HK-2 (cell line): ENCODE measurements at regions not wholly inside any gene's neighbourhood (a gene's known extent, or its start where the extent isn't known, plus 50 kb on each side); places are given as distances from the start of the nearest gene placed in this dataset.

Experiments
- DNase-seq: peaks from one replicate; pipeline ENCODE4 v3.0.0-alpha.2; 2018; ENCODE audit not compliant: unreplicated experiment

- DNase-seq: no peak
Observed at GRCh38 chr21:38658511-38658910, 147.2 kb upstream of the ETS2 start.

DNA sequence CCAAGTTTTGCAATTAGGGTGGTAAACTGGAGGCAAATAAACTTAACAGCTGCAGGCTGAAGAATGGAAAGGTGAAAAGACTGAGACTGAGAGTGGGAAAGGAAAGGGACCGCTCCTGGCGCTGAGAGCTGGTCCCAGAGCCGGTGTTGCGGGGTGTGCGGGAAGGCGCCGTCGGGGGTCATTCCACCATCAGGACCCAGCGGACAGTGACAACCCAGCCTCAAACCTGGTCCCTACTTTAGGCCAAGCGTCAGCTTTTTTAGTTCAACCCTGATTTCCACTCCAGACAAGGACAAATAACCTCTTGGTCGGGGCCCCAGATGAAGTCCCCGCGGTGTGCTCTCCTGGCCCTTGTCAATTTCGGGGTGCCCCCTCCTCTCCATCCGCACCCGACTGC is 145.8 kb upstream of the ETS2 start:
- no peak for DNase-seq

- DNase-seq: peak; percentile 50
Observed at GRCh38 chr21:38660333-38661196, 145.2 kb upstream of the ETS2 start.

DNA sequence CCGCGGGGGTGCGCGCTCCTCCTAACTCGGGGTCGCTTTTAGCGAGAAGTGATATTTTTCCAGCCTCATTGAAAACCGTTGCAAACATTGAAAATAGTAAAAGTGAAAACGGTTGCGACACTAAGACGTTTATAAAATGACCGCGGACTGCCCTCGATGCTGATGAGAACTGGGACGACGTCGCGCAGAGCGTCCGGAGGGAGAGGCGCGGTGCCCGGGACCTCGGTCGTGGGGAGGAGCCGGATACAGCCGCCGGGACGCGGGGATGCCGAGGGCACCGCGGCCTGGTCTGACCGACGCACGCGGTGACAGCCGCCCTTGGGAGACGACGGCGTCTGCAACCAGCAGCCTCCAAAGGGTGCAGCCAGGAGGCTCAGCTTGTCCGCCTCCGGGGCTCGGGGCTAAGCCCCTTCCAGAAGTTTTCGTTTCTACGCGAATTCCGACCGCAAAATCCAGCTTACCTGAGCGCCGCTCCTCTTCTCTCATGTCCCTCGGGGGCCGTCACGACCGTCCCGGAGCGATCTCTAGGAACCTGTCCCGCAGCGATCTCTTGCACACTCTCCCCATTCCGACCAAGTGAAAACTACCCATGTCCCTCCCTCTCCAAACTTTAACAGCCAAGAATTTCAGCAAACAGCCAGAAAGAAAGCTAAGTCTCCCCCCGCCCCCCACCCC is 144.4 kb upstream of the ETS2 start:
- DNase-seq: peak; percentile 13

DNA sequence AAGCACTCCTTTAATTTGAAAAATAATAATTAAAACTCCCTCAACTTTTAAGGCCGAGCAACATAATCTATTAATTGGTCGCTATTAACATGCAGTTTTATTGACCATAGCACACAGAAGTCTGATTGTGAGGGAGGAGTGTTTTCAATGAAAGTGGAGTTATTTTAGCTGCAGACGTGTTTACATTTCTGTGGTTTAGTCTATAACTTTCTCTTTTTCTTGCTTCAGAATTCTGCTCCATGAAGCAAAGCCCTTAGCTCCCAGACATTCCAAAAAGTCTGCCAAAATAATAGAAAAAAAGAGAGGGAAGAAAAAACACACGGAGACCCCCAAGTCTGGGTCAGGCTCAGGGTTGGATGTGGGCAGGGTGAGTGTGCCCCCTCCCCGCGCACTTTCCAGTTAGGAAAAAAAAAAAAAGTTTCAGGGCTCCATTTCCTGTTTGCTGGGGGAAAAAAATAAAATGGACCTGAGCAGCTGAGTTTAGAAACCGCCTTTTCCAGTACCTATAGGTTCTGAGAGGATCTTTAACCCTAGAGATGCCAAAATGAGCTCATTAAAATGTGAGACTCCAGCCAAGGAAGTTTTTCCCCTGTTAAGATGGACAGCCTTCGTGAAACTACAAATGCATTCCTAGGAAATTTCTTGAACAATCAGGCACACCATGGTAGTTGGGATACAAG is 143.7 kb upstream of the ETS2 start:
- DNase-seq: no peak

GRCh38 chr21:38663282-38663681 is 142.4 kb upstream of the ETS2 start:
- DNase-seq: no peak

GRCh38 chr21:38664315-38664714 is 141.4 kb upstream of the ETS2 start:
- DNase-seq: no peak

GRCh38 chr21:38664841-38665240 is 140.9 kb upstream of the ETS2 start:
- DNase-seq: no peak

DNA sequence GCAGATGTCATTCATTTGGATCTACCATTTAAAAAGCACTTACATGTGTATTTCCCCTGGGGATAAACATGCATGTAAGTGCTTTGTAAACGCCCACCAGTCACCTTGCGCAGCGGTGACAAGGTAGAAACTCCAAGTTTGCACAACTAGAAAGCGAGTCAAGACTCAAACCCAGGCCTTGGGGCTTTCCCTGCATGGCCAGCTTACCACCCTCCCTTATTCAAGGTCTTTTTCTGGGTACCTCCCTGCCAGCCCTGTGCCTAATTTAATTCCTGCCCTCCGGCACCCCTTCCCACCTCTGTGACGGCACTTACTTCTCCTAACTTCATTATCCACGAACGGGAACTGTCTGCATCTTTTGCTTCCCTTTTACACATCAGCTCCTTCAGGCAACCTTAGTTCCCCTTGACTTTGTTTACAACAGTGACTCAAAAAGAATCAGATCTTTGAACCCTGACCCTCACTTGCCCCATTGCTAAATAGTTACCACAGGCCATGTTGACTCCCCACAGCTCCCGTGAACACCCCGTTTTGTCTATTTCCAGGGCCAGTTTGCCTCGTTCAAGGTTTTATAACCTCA is 138.3 kb upstream of the ETS2 start:
- DNase-seq: no peak

GRCh38 chr21:38668067-38668466 is 137.7 kb upstream of the ETS2 start:
- DNase-seq: no peak

DNA sequence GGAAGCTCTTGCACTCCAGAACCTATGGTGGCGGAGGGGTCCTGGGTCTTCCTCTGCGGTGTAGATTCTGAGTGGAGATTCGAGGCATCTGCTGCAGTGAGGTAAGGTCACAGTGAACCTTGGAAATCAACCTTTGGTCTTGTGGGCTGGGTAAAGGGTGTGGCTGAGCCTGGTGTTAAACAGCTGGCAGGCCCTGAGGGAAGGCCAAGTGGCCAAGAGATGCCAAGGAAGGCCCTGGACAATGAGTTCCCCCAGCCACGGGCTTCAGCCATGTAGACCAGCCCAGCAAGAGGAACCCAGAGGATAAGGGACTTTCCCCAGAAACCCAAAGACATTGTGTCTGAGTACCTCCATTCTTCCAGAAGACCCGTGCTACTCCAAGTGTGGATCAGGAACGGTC is 137.2 kb upstream of the ETS2 start:
- no peak for DNase-seq

DNA sequence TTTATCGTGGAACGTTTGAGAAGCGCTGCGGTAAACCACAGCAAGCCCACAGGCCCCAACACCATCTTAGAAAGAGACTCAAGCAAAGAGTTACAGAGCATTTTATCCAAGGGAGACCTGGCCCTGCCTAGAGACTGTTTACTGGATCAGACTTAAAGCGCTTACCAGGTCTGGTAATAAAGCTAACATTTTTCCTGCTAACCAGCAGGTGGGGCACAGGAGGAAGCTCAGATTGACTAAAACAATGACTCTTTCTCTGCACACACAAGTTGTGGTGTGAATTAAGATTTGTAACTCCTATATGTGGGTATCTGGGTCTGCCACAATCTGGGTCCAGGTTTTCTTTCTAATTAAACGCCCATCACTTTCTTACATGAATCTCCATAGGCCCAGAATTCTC is 136.5 kb upstream of the ETS2 start:
- DNase-seq: no peak

GRCh38 chr21:38670861-38671260 is 134.9 kb upstream of the ETS2 start:
- DNase-seq: no peak

DNA sequence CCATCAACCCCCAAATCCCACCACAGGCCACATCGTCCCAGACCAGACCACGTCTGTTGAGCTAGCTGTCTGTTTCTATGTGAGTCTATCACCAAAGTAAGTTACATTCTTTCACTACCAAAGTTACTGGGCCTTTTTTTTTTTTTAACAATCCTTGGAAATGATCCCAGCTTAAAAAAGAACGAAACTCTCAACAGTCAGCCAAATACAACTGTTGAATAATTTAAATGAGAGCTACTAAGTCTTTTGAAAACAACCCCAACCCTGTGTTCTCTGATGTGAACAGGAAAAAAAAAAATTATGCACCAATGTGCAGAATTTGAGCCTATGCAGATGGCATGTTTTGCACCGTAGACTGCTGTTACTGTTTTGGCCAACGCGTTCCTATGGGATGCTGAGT is 134.0 kb upstream of the ETS2 start:
- DNase-seq: no peak

DNA sequence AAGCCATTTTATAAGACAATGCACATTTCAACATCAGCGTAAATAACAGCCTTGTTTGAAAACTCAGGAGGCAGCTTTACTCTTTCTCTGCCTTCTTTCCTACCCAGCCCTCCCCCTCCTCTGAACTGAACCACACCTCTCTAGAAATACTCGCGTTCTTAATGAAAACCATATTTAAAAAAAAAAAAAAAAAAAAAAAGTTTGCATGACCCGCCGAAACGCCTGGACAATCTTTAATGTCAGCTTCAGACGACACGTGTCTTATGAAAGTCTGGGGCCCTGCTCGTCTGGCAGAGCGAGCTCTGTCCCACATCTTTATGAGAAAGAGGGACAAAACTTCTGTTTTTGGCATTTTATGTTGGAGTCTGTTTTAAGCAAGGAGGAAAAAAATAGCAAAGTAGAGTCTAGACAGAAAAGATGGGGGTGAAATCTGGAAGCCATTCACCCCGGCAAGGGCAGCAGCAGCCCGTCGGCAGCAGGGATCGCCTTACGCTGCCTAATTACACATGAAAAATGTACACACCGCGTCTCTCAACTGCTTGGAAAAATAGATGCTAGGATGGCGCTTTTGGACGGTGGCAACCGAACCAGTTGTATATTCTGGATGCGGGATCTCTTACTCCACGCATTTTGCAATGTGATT is 130.4 kb upstream of the ETS2 start:
- no peak for DNase-seq

GRCh38 chr21:38678827-38679226 is 126.9 kb upstream of the ETS2 start:
- DNase-seq: no peak

- peak; percentile 6 for DNase-seq
Observed at GRCh38 chr21:38679534-38679933, 126.2 kb upstream of the ETS2 start.

GRCh38 chr21:38680401-38680800 is 125.3 kb upstream of the ETS2 start:
- peak; percentile 1 for DNase-seq

- DNase-seq: no peak
Observed at GRCh38 chr21:38683222-38683621, 122.5 kb upstream of the ETS2 start.

- no peak for DNase-seq
Observed at GRCh38 chr21:38688068-38688467, 117.7 kb upstream of the ETS2 start.

DNA sequence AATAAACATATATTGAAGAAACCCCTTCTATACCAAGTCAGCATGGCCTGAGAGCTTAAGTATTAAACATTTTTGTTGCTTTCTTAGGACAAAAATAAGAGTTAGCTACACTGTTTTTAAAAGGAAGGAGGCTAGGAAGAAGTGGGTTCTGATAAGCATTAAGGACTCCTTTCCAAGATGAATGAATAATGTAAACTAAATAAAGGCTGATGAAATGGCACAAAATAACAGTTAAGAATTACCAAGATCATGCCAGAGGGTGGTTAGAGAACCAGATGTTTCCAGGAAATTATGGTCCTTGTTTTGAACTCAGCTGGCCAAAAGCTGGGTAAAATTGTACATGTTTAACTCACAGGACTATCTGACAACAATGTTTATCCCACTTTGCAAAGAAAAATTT is 114.1 kb upstream of the ETS2 start:
- no peak for DNase-seq

GRCh38 chr21:38696579-38696978 is 109.2 kb upstream of the ETS2 start:
- no peak for DNase-seq
